Ishikawa (cell line): ENCODE measurements at regions not wholly inside any gene's neighbourhood (a gene's known extent, or its start where the extent isn't known, plus 50 kb on each side); places are given as distances from the start of the nearest gene placed in this dataset.

ENCODE experiments used
- CEBPB ChIP-seq: IDR thresholded peaks from 2 replicates; pipeline ENCODE4 v1.6.1; 2012
- CREB1 ChIP-seq: IDR thresholded peaks from 2 replicates; pipeline ENCODE4 v1.6.1; 2012; ENCODE audit warnings: low read depth
- EGR1 ChIP-seq: IDR thresholded peaks from 2 replicates; pipeline ENCODE4 v1.6.1; 2012
- EP300 ChIP-seq: IDR thresholded peaks from 2 replicates; pipeline ENCODE4 v1.6.1; 2012; ENCODE audit warnings: borderline replicate concordance
- FOXM1 ChIP-seq: IDR thresholded peaks from 2 replicates; pipeline ENCODE4 v1.6.1; 2012; ENCODE audit warnings: low read depth, borderline replicate concordance
- NFIC ChIP-seq: IDR thresholded peaks from 2 replicates; pipeline ENCODE4 v1.6.1; 2012
- RAD21 ChIP-seq: IDR thresholded peaks from 2 replicates; pipeline ENCODE4 v1.6.1; 2012; ENCODE audit warnings: low read depth
- TAF1 ChIP-seq: IDR thresholded peaks from 2 replicates; pipeline ENCODE4 v1.6.1; 2012; ENCODE audit warnings: low read depth, mild to moderate bottlenecking
- TCF12 ChIP-seq: IDR thresholded peaks from 2 replicates; pipeline ENCODE4 v1.6.1; 2012; ENCODE audit warnings: low read depth
- TEAD4 ChIP-seq: IDR thresholded peaks from 2 replicates; pipeline ENCODE4 v1.6.1; 2012
- YY1 ChIP-seq: IDR thresholded peaks from 2 replicates; pipeline ENCODE4 v1.6.1; 2012; ENCODE audit warnings: low read depth
- ZBTB7A ChIP-seq: IDR thresholded peaks from 2 replicates; pipeline ENCODE4 v1.6.1; 2012; ENCODE audit warnings: low read depth
- TF ChIP-seq, protein P1 (sequence below): IDR thresholded peaks from 2 replicates; pipeline ENCODE4 v1.6.1; 2012
- TF ChIP-seq, protein P2 (sequence below): IDR thresholded peaks from 2 replicates; pipeline ENCODE4 v1.6.1; 2012
- TF ChIP-seq, protein P3 (sequence below): IDR thresholded peaks from 2 replicates; pipeline ENCODE4 v1.6.1; 2012; ENCODE audit warnings: low read depth, mild to moderate bottlenecking

DNA sequence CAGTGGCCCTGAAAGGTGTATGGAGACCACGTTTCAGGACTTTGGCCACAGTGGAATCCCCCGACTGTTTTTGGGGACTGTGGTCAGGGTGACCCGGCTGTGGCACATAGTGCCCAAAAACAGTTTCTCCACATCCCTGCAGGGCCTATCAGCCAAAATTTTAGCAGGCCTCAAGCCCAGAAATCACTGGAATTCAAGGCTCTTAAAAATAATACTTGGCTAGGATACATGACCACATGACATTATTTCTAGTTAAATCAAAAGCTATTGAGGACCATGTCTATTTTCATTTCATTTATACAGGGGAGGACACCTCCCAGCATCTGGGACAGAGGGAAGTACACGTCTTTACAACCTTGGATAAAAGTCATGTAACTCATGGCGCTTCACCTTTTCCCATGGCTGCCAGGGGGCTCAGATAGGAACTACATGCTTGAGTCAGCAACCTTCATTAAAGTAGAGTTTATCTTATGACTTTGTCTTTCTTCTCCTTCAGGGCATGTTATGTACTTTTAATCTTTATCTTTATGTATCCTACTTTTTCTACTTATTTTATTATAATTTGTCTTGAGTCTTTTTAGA, 70.8 kb upstream of the CD93 start:
- TF ChIP-seq YY1, result no peak
- no peak for TF ChIP-seq TCF12
- no peak for TF ChIP-seq RAD21
- TF ChIP-seq EGR1, result no peak
- no peak for TF ChIP-seq TAF1
- TF ChIP-seq CREB1, result no peak
- TF ChIP-seq, protein P1, sequence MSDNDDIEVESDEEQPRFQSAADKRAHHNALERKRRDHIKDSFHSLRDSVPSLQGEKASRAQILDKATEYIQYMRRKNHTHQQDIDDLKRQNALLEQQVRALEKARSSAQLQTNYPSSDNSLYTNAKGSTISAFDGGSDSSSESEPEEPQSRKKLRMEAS, result no peak
- no peak for TF ChIP-seq EP300
- TF ChIP-seq, protein P2, sequence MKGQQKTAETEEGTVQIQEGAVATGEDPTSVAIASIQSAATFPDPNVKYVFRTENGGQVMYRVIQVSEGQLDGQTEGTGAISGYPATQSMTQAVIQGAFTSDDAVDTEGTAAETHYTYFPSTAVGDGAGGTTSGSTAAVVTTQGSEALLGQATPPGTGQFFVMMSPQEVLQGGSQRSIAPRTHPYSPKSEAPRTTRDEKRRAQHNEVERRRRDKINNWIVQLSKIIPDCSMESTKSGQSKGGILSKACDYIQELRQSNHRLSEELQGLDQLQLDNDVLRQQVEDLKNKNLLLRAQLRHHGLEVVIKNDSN, result no peak
- TF ChIP-seq FOXM1, result no peak
- TF ChIP-seq, protein P3, sequence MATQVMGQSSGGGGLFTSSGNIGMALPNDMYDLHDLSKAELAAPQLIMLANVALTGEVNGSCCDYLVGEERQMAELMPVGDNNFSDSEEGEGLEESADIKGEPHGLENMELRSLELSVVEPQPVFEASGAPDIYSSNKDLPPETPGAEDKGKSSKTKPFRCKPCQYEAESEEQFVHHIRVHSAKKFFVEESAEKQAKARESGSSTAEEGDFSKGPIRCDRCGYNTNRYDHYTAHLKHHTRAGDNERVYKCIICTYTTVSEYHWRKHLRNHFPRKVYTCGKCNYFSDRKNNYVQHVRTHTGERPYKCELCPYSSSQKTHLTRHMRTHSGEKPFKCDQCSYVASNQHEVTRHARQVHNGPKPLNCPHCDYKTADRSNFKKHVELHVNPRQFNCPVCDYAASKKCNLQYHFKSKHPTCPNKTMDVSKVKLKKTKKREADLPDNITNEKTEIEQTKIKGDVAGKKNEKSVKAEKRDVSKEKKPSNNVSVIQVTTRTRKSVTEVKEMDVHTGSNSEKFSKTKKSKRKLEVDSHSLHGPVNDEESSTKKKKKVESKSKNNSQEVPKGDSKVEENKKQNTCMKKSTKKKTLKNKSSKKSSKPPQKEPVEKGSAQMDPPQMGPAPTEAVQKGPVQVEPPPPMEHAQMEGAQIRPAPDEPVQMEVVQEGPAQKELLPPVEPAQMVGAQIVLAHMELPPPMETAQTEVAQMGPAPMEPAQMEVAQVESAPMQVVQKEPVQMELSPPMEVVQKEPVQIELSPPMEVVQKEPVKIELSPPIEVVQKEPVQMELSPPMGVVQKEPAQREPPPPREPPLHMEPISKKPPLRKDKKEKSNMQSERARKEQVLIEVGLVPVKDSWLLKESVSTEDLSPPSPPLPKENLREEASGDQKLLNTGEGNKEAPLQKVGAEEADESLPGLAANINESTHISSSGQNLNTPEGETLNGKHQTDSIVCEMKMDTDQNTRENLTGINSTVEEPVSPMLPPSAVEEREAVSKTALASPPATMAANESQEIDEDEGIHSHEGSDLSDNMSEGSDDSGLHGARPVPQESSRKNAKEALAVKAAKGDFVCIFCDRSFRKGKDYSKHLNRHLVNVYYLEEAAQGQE, result no peak
- no peak for TF ChIP-seq CEBPB

DNA sequence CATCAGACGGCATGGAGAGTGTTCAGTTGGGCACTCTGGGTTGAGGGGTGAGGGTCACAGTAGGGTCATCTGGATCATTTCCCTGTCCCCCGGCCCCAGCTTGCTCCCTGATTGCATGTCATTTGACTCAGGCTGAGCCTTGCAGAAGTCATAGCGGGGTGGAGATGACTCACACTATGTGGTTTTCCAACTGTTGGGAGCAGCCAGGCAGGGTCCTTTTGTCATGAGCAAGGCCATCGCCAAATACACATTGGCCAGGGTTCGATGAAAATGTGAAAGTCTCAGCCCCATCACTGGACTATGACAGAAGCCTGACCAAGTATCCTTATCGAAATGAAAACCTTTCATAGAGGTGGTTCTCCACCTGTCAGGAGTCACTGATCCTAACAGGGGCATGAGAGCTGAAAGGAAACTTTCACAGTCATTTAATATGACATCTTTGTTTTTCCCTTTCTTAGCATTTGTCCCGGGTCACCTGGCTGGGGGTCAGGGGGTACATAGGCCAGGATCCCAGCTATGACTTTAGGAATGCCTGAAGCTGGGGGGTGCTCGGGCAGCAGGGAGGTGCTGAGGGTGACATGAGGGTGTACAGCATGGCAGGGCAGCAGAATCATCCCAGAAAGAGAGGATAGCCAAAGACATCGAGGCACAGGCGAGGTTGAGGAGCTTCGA, 70.2 kb upstream of the CD93 start:
- TF ChIP-seq ZBTB7A, result no peak
- no peak for TF ChIP-seq TEAD4
- no peak for TF ChIP-seq EP300
- no peak for TF ChIP-seq TCF12
- no peak for TF ChIP-seq RAD21
- TF ChIP-seq, protein P3, result no peak
- TF ChIP-seq, protein P2, result no peak
- no peak for TF ChIP-seq NFIC
- TF ChIP-seq YY1, result no peak
- TF ChIP-seq CEBPB, result no peak

DNA sequence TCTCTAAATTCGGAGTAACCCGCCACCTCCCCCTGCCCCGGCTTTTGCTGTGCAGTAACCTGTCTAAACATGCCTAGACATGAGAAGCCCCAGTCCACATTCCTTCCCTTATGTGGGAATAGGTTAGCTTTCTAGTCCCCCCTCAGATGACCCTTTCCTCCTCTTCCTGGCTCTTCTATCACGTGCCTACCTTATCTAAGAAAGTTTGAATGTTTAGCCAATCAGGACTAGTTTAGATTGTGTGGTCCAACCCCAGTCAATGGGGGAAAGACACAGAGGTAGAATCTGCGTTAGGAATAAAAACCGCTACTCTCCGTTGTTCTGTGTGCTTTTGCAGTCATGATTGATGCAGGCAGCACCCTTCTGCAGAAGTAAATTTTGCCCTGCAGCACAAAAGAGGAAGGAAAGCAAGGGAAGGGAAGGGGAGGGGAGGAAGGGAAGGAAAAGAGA, 69.0 kb upstream of the CD93 start:
- no peak for TF ChIP-seq TEAD4
- no peak for TF ChIP-seq CREB1
- TF ChIP-seq NFIC, result no peak
- TF ChIP-seq CEBPB, result no peak
- TF ChIP-seq EGR1, result no peak
- no peak for TF ChIP-seq TCF12
- TF ChIP-seq TAF1, result no peak
- TF ChIP-seq, protein P3, result no peak
- no peak for TF ChIP-seq FOXM1
- TF ChIP-seq, protein P2, result no peak
- no peak for TF ChIP-seq YY1
- TF ChIP-seq RAD21, result no peak
- no peak for TF ChIP-seq EP300
- TF ChIP-seq, protein P1, result no peak
- TF ChIP-seq ZBTB7A, result no peak

DNA sequence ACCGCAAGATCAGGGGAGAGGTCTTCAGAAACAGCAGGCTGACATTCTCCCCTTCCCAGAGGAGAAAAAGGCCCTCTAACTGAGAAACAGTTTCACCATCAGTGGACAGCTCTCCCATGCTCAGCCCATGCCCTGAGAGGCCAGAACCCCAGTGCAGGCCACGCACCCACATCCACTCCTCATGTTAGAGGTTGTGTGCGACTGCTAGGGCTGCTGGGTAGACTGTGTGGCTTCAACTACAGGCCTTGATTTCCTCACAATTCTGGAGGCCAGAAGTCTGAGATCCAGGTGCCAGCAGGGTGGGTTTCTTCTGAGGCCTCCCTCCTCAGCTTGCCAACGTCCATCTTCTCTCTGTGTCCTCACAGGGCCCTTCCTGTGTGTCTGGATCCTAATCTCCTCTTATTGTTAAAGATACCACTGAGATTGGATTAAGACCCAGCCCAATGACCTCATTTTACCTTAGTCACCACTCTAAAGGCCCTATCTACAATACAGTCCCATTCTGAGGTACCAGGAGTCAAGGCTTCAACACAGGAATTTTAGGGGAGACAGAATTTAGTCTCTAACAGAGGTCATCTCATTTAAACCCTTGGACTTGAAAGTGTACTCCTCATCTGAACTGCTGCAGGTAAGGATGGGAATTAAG, 67.7 kb upstream of the CD93 start:
- TF ChIP-seq, protein P3, result no peak
- no peak for TF ChIP-seq TCF12
- no peak for TF ChIP-seq RAD21
- no peak for TF ChIP-seq TAF1
- TF ChIP-seq EP300, result no peak
- no peak for TF ChIP-seq NFIC
- TF ChIP-seq, protein P1, result no peak
- TF ChIP-seq CEBPB, result no peak
- TF ChIP-seq TEAD4, result no peak
- TF ChIP-seq FOXM1, result no peak
- no peak for TF ChIP-seq CREB1
- no peak for TF ChIP-seq EGR1
- TF ChIP-seq, protein P2, result no peak
- no peak for TF ChIP-seq ZBTB7A
- TF ChIP-seq YY1, result no peak
